Right ventricle myocardium superior (tissue), 1 donor: ENCODE measurements at regions not wholly inside any gene's neighbourhood (a gene's known extent, or its start where the extent isn't known, plus 50 kb on each side); places are given as distances from the start of the nearest gene placed in this dataset.
"Not testable (repeated sequence)": the region's sequence is repeated elsewhere in the genome, so short reads cannot be mapped to it uniquely, and the experiment has no call there.

ENCODE experiments used
- ATAC-seq: fragments of 200-7000 bp; cut with Tn5 transposase; one replicate; pipeline ENCODE4 v1.9.1; 2020; ENCODE audit warnings: mild to moderate bottlenecking; ENCODE audit not compliant: poor library complexity
- DNase-seq: peaks from one replicate; pipeline ENCODE4 v3.0.0-alpha.2; 2020
- intact Hi-C: fragments of 100-400 bp; cut with DNase I; formaldehyde crosslinking; loops from one replicate; pipeline ENCODE4 v1.11.2; 2022
- donor health status: DM: no; HTN: yes; CAD: no; lungs with severe emphysema.

- DNase-seq = no peak
- ATAC-seq = no peak
- intact Hi-C loops = no loop called here
These were observed 79.1 kb upstream of the PTPN1 start for GRCh38 chr20:50431066-50431450.

GRCh38 chr20:50433001-50433761, 77.0 kb upstream of the PTPN1 start:
- DNase-seq (no peak), ATAC-seq (no peak)
- intact Hi-C loops = no loop called here

GRCh38 chr20:50434321-50434652, 75.9 kb upstream of the PTPN1 start:
- ATAC-seq = no peak

GRCh38 chr20:50434653-50435396, 75.4 kb upstream of the PTPN1 start:
- DNase-seq (no peak), ATAC-seq (no peak)
- intact Hi-C loops = no loop called here

More at GRCh38 chr20:50434321-50434652, 75.9 kb upstream of the PTPN1 start:
- no peak for DNase-seq
- intact Hi-C loops = no loop called here

GRCh38 chr20:50435397-50436051, 74.7 kb upstream of the PTPN1 start:
- ATAC-seq (no peak), DNase-seq (no peak)
- intact Hi-C loops = no loop called here

- intact Hi-C loops = no loop called here
- ATAC-seq (no peak), DNase-seq (no peak)
These were observed 74.0 kb upstream of the PTPN1 start for GRCh38 chr20:50436052-50436656.

- DNase-seq (no peak), ATAC-seq (no peak)
- intact Hi-C loops = no loop called here
These were observed 73.5 kb upstream of the PTPN1 start for GRCh38 chr20:50436696-50437095.

GRCh38 chr20:50438986-50439407, 71.2 kb upstream of the PTPN1 start:
- intact Hi-C loops = no loop called here
- DNase-seq (no peak), ATAC-seq (no peak)

GRCh38 chr20:50439539-50440453, 70.4 kb upstream of the PTPN1 start:
- ATAC-seq (no peak), DNase-seq (no peak)
- intact Hi-C loops = no loop called here

- DNase-seq (no peak), ATAC-seq (no peak)
- intact Hi-C loops = no loop called here
These were observed 67.7 kb upstream of the PTPN1 start for GRCh38 chr20:50442512-50442911.

GRCh38 chr20:50445354-50446151, 64.6 kb upstream of the PTPN1 start:
- DNase-seq (no peak), ATAC-seq (no peak)
- intact Hi-C loops = no loop called here

GRCh38 chr20:50446351-50447101, 63.7 kb upstream of the PTPN1 start:
- no peak for DNase-seq
- no peak for ATAC-seq
- intact Hi-C loops = no loop called here

GRCh38 chr20:50447102-50447804, 62.9 kb upstream of the PTPN1 start:
- ATAC-seq (no peak), DNase-seq (no peak)
- intact Hi-C loops = no loop called here

- intact Hi-C loops = no loop called here
- DNase-seq (no peak), ATAC-seq (no peak)
These were observed 62.4 kb upstream of the PTPN1 start for GRCh38 chr20:50447817-50448216.

- intact Hi-C loops = not testable (repeated sequence)
These were observed 61.4 kb upstream of the PTPN1 start for GRCh38 chr20:50448625-50449403.

More at GRCh38 chr20:50448625-50449403, 61.4 kb upstream of the PTPN1 start:
- DNase-seq, ATAC-seq: not testable (repeated sequence)
